HG03354 (cell line): ENCODE measurements at regions not wholly inside any gene's neighbourhood (a gene's known extent, or its start where the extent isn't known, plus 50 kb on each side); places are given as distances from the start of the nearest gene placed in this dataset.

Experiments
- ATAC-seq: cut with Tn5 transposase; IDR thresholded peaks from one replicate; pipeline ENCODE4 v1.9.1; 2021; ENCODE audit warnings: mild to moderate bottlenecking; ENCODE audit not compliant: unreplicated experiment, poor library complexity, severe bottlenecking

DNA sequence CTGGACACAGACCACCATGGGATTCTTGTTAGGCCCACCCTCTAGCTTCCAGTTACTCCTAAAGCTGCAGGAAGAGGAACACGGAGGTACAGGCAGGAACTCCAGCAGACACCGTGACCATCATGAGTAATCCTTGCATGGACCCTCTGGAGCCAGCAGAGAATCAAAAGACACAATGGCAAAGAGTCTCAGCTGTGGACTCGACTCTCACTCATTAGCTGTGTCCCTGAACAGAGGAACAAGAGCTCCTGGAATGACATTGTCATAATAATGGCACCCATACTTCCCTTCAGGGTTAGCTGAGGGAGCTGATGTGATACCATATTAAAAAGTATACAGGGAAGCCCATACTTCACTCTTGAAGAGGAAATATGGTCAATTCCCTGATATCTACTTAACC lies 176.3 kb upstream of the ASIC2 start:
- ATAC-seq, result no peak

DNA sequence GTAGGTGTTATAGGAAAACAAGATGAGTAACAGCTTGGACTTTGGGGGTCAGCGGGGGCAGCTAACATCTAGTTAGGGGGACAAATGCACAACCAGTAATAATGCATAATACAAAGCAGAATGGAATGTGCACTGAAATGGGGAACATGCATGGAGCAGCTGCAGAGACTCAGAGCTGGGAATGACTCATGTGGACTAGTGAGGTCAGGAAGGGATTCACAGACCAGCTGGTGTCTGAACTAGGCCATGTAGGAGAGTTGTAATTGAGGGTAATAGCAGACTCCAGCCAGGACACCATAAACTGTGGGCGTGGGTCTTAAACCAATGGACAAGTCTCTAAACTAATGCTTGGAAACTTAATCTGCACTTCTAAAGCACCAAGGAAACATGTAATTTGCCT lies 176.8 kb upstream of the ASIC2 start:
- ATAC-seq, result no peak

DNA sequence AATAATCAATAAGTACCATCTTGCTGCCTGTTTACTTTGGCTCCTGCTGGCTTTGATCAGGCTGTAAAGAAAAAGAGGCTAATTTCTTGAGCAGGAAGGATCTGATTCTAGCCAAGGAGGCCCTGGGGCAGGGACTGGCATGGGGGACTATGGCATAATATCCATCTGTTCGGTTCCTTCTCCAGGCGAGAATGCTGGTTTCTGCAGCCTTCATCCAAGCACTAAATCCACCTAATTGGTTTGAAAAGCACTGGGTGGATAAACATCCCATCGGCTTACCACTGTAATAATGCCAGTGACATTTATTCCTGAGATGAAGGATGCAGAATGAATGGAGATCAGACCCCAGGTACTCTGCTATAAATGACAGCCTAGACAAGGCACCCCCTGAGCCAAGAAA lies 180.0 kb upstream of the ASIC2 start:
- ATAC-seq, result no peak

DNA sequence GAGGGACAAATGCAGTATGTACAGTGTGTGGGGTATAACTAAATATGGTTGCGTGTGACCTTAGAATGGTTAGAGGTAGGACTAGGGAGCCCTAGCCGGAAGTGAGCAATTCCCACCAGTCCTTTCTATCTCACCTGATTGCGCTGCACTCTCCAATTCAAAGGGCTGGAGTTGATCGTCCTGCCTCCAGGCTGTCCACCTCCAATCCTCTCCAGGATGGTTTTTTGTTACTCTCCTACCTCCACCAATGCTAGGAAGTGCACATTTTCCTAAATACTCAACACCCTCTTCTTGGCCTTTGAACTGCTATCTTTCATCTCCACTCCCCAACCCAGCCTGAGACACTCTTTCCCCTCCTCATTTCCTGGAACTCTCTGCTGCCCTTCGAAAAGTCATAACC lies 181.7 kb upstream of the ASIC2 start:
- no peak for ATAC-seq

DNA sequence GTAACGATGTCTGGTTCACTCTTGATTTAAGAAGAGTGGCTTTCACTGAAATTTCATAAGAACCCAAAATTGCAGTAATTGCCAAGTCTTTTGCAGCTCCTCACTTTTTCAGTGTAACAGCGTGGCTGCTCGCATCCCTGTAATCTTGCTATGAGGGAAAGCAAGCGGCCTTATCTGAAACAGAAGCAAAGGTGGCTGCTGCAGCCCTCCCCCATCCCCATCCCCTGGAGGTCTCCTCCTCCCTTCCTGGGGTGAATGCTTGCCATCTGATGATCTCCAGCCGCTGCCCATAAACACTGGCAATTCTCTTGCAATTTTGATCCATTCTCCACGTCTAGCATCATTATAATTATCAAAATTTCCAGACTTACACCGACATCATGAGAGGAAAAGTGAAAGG lies 182.5 kb upstream of the ASIC2 start:
- ATAC-seq, result no peak

DNA sequence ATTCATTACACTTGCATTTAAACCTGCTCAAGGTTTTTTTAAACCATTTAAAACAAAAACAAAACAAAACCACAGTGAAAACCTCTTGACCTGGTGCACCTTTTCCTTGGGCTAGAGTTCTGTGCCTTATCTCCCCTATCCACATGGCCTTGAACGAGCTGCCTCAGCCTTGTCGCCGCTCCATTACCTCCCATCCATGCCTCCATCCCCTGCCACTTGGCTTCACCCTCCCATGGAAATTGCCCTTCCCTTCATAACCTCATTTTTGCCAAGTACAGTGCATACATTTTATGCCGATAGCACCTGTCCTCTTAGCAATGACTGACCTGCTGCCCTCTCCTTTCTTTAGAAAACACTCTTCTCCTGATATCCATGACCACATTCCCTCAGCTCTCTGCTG lies 188.6 kb upstream of the ASIC2 start:
- no peak for ATAC-seq

DNA sequence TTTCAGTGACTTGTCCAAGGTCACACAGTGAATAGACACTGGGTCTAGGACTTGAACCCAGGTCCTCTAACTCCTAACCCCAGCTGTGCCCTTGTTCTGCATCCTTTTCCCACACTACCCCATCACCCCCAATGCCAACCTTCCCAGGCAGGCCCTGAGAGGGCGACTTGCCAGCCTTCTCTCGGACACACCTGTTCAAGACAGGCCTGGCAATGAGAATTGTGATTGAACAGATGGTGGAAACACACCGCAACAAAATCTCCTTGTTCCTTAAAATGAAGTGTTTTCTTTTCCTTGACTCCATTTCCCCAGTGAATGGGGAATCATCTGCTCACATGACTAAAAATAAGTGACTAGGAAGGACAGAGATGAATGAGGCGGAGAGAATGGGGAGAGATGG lies 189.5 kb upstream of the ASIC2 start:
- no peak for ATAC-seq

DNA sequence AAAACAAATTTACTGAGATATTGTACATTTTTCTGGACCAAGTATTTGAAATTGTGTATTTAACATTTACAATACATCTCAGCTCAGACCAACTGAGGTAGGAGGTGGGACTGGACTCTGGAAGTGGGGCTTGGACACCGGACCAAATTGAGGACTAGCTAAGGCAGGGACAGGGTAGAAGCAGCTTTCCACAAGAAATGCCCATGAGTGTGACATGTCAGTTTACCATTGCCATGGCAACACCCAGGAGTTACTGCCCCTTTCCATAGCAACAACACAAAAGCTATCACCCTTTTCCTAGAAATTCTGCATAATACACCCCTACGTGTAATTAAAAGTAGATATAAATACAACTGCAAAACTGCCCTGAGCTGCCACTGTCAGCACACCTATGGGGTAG lies 191.5 kb upstream of the ASIC2 start:
- no peak for ATAC-seq

DNA sequence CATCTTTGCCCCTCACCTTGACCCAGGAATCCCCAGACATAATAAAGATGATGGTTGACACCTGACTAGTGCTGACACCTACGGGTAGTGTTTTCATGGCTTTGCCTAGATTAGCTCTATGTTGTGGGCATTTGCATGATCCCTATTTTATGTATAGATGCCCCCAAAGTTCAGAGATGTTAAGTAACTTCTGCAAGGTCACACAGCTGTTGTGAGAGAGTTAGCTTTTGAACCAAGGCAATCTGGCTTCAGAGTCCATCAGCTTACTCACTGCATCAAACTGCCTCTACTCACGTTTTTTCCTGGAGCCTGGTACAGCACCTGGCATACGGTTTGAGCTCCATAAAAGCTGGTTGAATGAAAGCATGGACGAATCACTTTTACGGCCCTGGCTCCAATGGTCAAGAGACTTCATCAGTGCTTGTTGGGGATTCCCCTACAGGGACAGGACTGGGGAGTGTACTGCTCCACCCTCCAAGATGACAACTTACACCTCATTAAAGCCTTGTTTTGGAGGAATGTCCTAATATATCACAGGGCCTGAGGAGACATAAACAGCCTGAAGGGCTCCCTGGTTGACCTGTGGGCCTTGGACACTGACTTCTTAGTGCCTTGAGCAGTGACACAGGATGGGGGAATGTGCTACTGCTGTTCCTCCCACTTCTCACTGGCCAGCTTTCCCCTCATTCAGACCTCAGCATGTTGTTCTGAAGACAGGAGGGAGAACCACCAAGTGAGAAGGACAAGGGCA lies 193.2 kb upstream of the ASIC2 start:
- no peak for ATAC-seq

DNA sequence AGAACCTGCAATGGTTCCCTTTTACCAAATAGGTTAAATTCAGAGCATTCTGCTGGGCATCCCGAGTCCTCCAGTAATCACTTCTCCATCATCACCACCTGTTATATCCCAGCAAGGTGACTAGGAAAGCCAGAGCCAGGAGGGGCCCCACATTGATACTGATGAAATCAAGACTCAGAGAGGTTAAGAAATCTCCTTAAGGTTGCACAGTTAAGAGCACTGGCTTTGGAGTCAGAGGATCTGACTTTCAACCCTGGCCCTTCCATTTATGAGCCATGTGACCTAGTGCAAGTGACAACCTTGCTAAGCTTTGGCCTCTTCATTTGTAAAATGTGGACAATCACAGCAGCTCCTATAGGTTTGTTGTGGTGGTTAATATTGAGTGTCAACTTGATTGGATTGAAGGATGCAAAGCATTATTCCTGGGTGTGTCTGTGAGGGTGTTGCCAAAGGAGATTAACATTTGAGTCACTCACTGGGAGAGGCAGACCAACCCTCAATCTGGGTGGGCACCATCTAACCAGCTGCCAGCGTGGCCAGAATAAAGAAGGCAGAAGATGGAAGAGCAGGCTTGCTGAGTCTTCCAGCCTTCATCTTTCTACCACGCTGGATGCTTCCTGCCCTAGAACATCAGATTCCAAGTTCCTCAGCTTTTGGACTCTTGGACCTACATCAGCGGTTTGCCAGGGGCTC lies 194.2 kb upstream of the ASIC2 start:
- ATAC-seq, result no peak

DNA sequence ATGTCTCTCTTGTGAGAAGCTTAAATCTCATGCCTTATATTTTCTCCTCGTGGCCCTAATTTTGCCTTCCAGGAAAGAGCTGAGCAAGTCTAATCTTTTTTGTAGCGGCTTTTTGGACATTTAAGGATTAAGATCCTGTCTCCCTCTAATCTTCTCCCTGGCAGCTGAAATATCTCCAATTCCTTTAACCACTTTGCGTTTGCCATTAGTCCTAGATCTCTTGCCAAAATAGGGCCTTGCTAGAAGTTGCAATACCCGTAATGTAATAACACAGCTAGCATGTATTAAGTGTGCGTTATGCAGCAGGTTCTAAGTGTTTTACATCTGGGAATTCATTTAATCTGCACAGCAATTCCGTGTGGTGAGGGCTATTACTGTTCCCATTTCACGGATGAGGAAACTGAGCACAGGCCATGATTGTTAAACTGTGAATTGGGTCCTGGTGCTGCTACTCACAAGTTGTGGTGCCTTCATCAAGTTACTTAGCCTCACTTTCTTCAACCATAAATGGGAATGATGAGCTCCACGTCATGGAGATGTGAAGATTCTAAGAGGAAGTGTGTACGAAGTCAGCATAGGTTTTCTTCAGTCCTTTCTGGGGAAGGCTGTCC lies 198.9 kb upstream of the ASIC2 start:
- no peak for ATAC-seq

DNA sequence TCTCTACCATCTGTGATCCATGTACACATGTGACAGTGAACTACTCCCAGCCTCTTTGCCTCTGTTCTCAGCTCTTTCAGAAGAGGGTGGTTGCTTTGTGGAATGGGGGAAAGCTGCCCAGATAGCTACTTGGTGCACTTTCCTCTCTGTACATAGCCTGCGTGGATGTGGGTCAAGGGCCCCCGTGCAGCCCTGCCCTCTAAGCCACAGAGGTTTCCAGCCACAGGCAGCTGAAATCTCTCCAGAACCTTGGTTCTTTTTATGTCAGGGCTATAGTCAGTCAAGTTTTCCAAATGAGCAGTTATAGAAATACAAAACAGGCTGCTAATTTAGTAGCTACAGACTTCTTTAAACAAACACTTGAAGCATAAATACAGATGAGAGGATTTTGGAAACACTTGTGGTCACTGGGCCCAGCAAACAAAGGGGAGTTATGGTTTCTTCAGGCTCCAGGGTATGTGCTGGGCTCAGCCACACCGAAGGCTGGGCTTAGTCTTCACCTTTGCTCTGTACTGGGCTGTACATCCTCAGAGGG lies 199.7 kb upstream of the ASIC2 start:
- no peak for ATAC-seq

DNA sequence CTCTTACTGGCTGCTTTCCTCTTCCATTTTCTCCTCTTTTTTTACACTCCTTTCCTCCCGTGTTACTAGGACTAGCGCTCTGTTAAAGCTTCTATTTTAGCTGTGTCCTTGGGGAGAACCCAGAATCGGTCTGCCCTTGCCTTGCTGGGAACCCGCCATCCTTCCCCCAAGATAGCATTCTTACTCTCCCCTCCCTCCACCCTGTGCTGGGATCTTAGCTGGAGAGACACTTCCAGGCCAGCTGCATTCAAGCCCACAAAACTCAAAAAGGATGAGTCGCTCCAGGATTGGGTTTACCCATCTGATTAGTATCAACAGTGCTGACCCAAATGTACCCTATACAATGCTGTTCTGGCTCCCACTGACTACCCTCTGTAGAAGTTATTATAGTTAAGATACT lies 200.5 kb upstream of the ASIC2 start:
- no peak for ATAC-seq

DNA sequence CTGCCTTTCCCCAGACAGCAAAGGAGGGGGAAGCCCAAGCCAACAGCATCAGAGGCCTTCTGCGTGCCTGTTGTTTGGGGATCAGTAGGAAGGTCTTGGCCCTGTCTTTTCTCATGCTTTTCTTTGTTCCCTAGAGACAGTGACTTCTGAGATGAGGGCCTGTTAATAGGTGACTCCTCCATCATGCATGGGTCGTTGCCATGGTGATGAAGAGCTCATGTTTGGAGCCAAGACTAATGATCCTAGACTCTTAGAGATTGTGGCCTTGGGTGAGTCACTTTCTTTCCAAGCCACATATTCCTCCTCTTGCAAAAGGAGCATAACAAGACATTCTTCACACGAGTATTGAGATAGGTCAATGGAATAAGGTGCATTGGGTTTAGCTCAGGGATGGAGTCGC lies 201.1 kb upstream of the ASIC2 start:
- no peak for ATAC-seq

DNA sequence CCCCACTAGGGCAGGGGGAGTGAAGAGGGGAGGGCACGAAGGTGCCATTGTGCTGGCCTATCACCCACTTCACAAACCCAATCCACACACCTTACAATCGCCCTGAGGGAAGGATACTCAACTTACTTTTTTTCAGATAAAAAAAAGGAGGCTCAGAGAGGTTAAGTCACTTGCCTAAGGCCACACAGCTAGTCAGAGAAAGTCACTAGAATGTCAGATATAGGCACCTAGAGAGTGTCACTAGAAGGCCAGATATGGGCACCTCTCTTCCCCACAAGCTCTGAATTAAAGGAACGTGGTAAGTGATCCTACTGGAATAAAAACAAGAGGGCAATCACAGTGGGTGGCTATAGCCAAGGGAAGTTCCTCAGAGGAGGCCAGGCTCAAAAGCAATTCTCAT lies 204.5 kb upstream of the ASIC2 start:
- ATAC-seq, result no peak

DNA sequence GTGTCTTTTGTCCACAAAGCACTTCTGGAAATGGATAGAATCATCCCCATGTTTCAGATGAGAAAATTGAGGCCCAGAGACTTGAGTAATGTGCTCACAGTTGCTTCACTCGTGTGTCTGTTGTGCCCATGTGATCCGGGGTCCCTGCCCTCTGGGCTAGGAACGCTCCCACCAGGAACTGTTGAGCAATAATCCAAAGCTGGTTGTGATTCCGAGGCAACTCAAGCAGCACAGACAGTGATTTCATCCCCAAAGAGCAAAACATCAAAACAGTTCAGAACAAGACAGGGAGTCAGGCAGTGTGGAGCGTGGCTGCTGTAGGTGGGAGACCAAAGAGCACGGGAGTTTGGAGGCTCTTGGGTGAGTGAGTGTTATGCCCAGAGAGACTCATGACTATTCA lies 205.0 kb upstream of the ASIC2 start:
- no peak for ATAC-seq

DNA sequence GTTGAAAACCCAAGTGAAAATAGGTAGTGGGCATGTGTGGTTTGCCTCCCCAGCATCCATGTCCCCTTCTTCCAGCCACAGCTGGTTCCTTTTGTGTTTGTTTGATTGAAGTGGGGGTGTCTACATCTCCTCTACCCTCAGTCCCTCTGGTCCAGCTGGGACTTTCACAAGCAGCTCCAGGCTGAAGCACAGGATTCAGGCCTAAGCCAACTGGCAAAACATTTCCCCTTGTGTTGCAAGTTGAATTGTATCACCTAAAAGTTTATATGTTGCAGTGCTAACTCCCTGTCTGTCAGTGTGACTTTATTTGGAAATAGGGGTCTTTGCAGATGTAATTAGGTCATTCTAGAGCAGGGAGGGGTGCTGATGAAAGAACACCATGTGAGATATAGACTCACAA lies 205.9 kb upstream of the ASIC2 start:
- no peak for ATAC-seq

DNA sequence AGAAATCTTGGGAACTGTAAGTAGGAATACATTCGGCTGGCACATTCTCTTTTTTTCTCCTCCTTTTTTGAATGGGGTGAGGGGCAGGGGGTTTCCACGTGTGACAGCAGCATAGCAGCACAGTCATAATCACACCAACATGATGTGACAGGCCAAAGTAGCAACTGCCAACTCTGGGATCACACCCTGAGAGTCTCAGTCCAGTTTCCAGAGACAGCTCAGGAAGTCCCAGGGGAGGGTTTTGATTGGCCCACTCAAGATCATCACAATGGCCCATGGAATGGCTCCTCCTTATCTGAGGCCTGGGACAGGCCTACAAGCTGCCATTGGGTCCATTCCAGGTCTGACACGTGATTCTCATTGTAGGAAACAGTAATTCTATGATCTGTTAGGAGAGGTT lies 207.1 kb upstream of the ASIC2 start:
- no peak for ATAC-seq

DNA sequence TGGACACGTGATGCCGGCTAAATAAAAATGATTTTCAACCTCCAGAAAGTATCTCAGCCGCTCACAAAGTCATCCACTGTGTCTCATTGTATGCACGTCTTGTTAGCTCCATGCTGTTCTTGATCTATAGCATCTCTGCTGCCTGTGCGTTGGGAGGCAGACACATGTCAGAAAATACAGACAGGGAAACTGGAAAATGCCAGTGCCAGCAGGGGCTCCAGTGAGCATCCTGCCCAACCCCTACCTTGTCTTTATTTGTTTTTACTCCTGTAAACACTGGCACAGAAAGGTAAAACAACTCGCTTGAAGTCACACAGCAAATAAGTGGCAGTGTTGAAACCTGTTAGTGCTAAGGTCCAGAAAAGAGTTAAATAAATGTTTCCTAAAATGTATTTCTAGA lies 208.1 kb upstream of the ASIC2 start:
- no peak for ATAC-seq

DNA sequence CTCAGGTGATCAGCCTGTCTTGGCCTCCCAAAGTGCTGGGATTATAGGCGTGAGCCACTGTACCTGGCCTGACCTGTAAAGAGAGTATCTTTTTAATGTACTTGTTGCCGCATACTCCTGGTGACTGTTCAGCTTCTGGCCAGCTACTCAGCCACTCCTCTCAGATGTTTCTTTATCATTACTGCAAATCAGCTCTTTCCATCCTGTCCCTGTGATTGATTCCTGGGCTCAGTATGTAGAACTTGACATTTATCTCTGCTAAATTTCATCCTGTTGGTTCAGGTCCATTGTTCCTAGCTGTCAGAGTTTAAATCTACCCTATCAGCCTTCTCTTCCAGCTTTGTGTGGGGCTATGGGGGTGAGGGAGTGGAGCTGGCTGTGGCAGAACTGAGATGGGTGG lies 211.5 kb upstream of the ASIC2 start:
- ATAC-seq, result no peak
